ENCODE measurements at regions not wholly inside any gene's neighbourhood (a gene's known extent, or its start where the extent isn't known, plus 50 kb on each side); places are given as distances from the start of the nearest gene placed in this dataset.

- no peak overlapping the region for H3K4me3 ChIP-seq (ENCODE audit: low read length)
- no peak for DNase-seq (ENCODE audit: low read depth, low spot score)
These were observed 1866.5 kb downstream of the TP53TG3F start for GRCh38 chr16:35325936-35326335.

- no peak overlapping the region for H3K4me3 ChIP-seq (ENCODE audit: low read length)
- DNase-seq (ENCODE audit: low read depth, low spot score) = no peak
These were observed 1879.9 kb downstream of the TP53TG3F start for GRCh38 chr16:35339337-35339736.

DNA sequence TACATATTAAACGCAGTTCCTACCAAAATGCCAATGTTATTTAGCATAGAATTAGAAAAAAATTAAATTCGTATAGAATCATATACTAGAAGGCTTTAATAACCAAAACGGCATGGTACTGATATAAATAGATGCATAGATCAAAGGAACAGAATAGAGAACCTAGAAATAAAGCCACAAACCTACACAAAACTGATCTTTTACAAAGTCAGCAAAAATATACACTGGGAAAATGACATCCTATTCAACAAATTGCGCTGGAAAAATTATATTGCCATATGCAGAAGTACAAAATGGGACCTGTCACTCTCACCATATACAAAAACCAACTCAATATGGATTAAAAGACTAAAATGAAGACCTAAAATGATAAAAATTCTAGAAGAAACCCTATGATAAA is 1882.6 kb downstream of the TP53TG3F start:
- H3K4me3 ChIP-seq (ENCODE audit: low read length) = no peak overlapping the region
- DNase-seq (ENCODE audit: low read depth, low spot score) = no peak

DNA sequence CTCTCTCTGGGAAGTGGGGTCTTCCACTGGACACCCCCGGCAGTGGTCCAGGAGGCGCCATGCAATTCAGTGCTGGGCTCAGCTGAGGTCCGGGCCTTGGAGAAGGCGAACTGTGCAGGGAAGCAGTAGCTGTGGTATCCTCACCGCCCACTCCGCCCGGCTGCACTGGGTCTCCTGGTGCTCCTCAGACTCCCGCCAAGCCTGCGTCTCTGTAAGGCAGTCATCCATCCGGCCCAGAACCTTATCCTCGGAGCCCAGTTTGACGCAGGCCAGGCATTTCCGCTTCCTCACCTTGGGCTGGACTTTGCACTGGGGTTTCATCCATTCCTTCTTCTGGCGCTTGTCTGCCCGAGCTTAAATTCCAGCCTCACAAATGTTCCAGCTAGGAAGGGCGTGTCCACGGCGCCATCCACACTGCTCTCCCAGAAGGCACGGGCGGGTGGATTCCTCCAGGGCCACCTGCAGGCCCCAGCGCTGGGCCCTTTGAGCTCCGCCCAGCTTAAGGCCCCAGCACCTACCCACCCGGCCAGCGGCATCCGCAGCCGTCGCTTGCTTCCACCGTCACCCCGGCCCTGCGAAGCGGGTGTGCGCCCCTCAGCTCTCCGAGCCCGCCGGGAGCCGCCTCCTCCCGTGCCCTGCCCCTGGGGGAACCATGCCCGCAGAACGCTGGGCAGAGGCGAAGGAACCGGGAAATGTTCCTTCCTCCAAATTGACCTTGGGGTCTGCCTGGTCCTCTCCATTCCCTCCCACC is 1884.8 kb downstream of the TP53TG3F start:
- no peak for DNase-seq (ENCODE audit: low read depth, low spot score)
- no peak overlapping the region for H3K4me3 ChIP-seq (ENCODE audit: low read length)

DNA sequence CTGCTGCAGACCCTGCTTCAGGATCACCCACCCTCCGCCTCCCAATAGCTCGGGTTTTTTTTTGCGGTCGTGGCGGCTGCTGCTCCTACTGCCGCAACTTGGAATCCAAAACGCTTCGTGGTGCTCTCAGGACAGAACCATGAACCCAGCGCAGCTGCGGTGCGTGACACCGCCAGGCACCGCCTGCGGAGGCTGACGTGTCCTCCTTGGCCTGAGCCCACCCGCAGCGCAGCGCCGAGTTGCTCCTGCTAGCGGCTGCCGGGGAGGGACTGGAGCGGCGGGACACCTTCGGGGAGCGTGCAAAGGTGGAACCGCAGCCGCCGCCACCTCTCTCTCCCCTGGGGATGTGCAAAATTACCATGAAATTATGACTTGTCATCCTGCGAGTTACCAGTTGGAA is 1893.0 kb downstream of the TP53TG3F start:
- no peak overlapping the region for H3K4me3 ChIP-seq (ENCODE audit: low read length)
- DNase-seq (ENCODE audit: low read depth, low spot score) = no peak

DNA sequence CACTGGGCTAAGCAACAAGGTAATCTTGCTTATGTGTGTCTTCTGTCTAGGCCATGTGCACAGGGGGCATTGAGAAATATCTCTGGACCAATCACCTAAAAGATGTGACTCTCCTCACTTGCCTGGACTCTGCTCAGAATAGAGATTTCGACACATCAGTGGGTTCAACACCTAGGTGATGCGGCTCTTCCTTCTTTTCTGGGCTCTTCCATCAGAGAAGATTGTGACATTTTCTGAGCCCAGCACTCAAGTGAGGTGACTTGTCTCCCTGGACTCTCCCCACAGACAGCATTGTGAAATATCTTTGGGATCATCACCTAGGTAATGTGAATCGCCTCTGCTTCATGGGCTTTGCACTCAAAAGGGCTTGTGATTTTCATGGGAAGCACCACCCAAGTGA is 1904.1 kb downstream of the TP53TG3F start:
- no peak overlapping the region for H3K4me3 ChIP-seq (ENCODE audit: low read length)
- DNase-seq (ENCODE audit: low read depth, low spot score) = no peak

DNA sequence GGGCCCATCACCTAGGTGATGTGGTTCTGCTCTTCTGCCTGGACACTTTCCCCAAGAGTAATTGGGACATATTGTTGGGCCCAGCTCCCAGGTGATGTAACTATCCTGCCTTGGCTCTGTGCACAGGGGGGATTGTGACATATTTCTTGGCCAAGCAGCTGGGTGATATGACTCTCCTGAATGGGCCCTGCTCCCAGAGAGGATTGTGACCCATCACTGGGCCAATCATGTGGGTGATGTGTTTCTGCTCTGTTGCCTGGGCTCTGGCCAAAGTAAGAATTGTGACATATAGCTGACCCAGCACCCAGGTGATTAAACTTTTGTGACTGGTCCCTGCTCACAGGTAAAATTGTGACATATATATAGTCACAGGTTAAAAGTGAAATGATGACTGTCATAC is 1904.9 kb downstream of the TP53TG3F start:
- DNase-seq (ENCODE audit: low read depth, low spot score) = no peak
- H3K4me3 ChIP-seq (ENCODE audit: low read length) = no peak overlapping the region

DNA sequence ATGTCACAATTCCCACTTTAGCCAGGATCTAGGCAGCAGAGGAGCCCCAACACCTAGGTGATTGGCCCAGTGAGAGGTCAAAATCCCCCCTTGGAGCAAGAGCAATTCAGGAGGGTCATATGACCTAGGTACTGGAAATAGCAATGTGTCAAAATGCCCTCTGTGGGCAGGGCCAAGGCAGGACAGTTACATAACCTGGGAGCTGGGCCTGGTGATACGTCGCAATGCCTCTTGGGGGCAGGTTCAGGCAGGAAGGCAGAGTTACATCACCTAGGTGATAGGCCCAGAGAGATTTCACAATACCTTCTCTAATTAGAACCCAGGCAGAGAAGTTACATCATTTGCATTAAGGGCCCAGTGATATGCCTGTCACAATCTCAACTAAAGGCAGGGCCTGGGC is 1906.3 kb downstream of the TP53TG3F start:
- DNase-seq (ENCODE audit: low read depth, low spot score) = no peak

GRCh38 chr16:35370617-35371016 is 1911.2 kb downstream of the TP53TG3F start:
- no peak overlapping the region for H3K4me3 ChIP-seq (ENCODE audit: low read length)
- no peak for DNase-seq (ENCODE audit: low read depth, low spot score)

More for the DNA sequence above, 1906.3 kb downstream of the TP53TG3F start:
- H3K4me3 ChIP-seq (ENCODE audit: low read length) = no peak overlapping the region

DNA sequence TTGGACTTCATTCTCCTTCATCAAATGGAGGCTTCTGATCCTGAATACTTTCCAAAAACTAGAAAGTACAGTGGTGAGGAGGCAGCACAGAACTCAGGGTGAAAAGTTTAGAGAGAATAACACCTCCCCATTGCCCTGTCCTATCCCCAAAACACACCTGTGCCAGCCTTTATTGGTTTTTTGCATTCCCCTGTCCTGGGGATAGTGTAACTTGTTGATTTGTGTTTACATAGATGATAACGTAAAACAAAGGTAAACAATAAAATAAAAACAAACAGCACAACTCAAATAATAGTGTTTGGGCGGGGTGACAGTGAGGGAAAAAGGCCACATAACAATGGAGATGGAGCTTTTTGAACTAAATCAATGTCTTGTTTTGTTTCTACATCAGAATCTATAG is 1917.7 kb downstream of the TP53TG3F start:
- H3K4me3 ChIP-seq (ENCODE audit: low read length) = no peak overlapping the region
- no peak for DNase-seq (ENCODE audit: low read depth, low spot score)

DNA sequence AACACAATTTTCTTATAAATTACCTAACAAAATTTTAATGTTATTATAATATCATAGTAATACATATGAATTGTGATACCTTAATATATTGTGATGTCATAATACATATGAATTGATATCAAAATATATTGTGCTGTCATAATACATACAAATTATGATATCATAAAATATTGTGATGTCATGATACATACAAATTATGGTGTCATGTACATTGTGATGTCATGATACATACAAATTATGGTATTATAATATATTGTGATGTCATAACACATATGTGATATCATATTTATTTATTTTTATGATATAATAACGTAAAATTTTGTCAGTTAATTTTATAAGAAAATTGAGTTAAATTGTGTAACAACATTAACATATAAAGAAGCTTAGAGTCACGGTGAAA is 1927.2 kb downstream of the TP53TG3F start:
- no peak for DNase-seq (ENCODE audit: low read depth, low spot score)
- H3K4me3 ChIP-seq (ENCODE audit: low read length) = no peak overlapping the region

- DNase-seq (ENCODE audit: low read depth, low spot score) = peak; percentile 47
These were observed 1931.9 kb downstream of the TP53TG3F start for GRCh38 chr16:35391328-35391727.

DNA sequence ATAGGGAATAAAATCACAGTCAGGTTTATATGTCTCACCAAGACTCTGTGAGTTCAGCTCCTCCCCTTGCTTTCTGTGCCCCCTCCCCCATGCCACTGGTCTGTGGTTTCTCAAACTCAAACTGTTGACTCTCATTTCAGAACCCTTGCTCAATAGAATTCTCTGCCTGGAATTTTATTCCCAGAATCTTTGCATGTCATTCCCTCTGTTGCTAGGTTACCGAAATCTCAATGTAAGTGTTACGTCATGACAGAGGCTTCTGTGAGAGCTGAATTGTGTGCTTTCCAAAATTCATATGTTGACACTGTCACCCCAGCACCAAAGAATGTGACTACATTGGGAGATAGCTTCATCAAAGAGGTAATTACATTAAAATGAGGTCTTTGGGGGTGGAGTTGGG is 1938.8 kb downstream of the TP53TG3F start:
- no peak for DNase-seq (ENCODE audit: low read depth, low spot score)
- H3K4me3 ChIP-seq (ENCODE audit: low read length) = no peak overlapping the region

More at GRCh38 chr16:35391328-35391727, 1931.9 kb downstream of the TP53TG3F start:
- H3K4me3 ChIP-seq (ENCODE audit: low read length) = no peak overlapping the region

DNA sequence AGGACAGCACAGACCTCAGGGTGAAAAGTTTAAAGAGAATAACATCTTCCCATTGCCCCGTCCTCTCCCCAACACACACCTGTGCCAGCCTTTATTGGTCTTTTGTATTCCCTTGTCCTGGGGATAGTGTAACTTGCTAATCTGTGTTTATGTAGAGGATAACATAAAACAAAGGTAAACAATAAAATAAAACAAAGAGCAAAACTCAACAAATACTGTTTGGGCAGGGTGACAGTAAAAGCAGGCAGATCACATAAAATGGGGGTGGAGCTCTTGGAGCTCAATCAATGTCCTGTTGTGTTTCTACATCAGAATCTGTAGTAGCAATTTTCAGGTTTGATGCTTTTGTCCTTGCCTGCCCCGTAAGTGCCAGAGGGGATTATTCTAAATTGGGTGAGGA is 1939.7 kb downstream of the TP53TG3F start:
- no peak for DNase-seq (ENCODE audit: low read depth, low spot score)
- H3K4me3 ChIP-seq (ENCODE audit: low read length) = no peak overlapping the region

GRCh38 chr16:35404273-35404672 is 1944.9 kb downstream of the TP53TG3F start:
- no peak for DNase-seq (ENCODE audit: low read depth, low spot score)
- no peak overlapping the region for H3K4me3 ChIP-seq (ENCODE audit: low read length)

DNA sequence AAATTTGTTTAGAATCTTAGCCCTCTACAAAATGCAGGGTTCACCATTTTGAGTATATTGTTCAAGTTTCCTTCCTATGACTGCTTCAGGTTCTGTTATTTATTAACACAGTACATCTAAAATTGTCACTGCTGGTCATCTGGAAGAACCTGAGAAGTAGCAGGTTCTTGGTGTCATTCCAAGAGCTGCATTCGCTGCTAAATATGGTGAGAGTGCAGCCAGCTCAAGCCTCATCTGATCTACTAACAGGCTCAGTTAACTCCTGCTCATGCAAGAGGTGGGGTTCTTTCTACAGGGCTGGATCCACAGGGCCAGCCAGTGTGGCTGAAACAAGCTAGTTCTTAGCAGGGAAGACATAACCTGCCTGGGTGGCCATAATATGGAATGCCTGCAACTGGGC is 1946.1 kb downstream of the TP53TG3F start:
- no peak overlapping the region for H3K4me3 ChIP-seq (ENCODE audit: low read length)
- DNase-seq (ENCODE audit: low read depth, low spot score) = no peak

GRCh38 chr16:35409503-35409902 is 1950.1 kb downstream of the TP53TG3F start:
- DNase-seq (ENCODE audit: low read depth, low spot score) = no peak
- H3K4me3 ChIP-seq (ENCODE audit: low read length) = no peak overlapping the region

DNA sequence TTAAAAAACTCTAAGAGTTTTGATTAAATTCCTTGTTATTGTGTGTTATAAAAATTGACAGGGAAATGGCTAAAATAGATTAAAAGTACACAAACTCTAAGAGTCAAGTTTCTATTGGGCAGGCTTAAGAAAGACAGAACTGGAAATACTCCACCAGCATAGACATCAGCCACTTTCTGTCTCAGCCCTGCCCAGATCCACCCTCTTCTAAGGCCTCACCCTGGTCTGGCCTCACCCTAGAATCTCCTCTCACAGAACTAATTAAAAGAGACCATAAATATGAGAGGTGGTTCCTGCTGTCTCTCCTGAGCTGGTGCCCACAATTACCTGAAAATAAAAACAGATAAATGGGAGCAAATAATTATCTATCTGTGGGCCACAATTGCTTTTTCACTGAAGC is 1951.0 kb downstream of the TP53TG3F start:
- no peak for DNase-seq (ENCODE audit: low read depth, low spot score)
- no peak overlapping the region for H3K4me3 ChIP-seq (ENCODE audit: low read length)

DNA sequence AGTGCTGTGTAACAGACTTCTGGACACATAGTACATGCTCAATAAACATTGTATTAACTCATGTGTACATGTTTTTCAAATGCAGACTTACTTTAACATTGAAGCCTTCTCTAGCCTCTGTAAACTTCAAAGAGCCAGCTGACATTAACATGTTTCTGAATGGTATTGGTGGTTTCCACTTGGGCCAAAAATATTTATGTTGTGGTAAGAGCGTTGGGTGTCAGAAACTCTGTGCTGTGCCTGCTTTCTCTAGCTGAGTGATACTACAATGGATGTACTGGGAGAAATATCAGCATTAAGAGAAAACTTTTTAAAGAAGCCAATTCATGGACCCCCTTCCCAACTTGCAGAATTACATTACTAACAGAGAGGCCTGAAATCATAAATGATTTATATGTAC is 1951.7 kb downstream of the TP53TG3F start:
- H3K4me3 ChIP-seq (ENCODE audit: low read length) = no peak overlapping the region
- DNase-seq (ENCODE audit: low read depth, low spot score) = no peak

- DNase-seq (ENCODE audit: low read depth, low spot score) = no peak
These were observed 1954.7 kb downstream of the TP53TG3F start for GRCh38 chr16:35414139-35414538.

DNA sequence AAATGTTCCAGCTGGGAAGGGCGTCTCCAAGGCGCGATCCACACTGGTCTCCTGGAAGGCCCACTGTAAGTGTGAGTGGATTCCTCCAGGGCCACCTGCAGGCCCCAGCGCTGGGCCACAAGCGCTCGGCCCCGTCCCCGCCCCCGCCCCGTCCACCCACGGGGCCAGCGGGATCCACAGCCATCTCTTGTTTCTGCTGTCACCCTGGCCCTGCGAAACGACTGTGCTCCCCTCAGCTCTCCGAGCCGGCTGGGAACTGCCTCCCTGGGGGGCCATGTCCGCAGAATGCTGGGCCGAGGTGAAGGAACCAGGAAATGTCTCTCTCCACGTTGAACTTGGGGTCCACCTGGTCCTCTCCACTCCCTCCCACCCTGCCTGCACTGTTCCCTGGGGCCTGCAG is 1955.2 kb downstream of the TP53TG3F start:
- DNase-seq (ENCODE audit: low read depth, low spot score) = no peak
- no peak overlapping the region for H3K4me3 ChIP-seq (ENCODE audit: low read length)

More at GRCh38 chr16:35414139-35414538, 1954.7 kb downstream of the TP53TG3F start:
- no peak overlapping the region for H3K4me3 ChIP-seq (ENCODE audit: low read length)
